Activated naive CD4-positive, alpha-beta T cell treated with anti-CD3 and anti-CD28 coated beads, Interleukin-2, amount 50 U/mL, for 16 hours (primary cell): ENCODE measurements at regions not wholly inside any gene's neighbourhood (a gene's known extent, or its start where the extent isn't known, plus 50 kb on each side); places are given as distances from the start of the nearest gene placed in this dataset.
"Not testable (repeated sequence)": the region's sequence is repeated elsewhere in the genome, so short reads cannot be mapped to it uniquely, and the experiment has no call there.

ENCODE experiments used
- DNase-seq: peaks from one replicate; pipeline ENCODE4 v3.0.0-alpha.2; 2020

- DNase-seq = no peak
Measured at GRCh38 chr18:59848002-59848401, 51.8 kb upstream of the PMAIP1 start.

DNA sequence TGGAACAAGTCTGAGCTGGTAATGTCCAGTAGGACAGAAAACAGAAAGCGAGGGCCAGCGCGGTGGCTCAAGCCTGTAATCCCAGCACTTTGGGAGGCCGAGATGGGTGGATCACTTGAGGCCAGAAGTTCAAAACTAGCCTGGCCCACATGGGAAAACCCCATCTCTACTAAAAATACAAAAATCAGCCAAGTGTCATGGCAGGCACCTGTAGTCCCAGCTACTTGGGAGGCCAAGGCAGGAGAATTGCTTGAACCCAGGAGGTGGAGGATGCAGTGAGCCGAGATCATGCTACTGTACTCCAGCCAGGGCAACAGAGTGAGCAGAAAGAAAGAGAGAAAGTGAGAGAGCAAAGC, 52.3 kb upstream of the PMAIP1 start:
- not testable (repeated sequence) for DNase-seq

DNA sequence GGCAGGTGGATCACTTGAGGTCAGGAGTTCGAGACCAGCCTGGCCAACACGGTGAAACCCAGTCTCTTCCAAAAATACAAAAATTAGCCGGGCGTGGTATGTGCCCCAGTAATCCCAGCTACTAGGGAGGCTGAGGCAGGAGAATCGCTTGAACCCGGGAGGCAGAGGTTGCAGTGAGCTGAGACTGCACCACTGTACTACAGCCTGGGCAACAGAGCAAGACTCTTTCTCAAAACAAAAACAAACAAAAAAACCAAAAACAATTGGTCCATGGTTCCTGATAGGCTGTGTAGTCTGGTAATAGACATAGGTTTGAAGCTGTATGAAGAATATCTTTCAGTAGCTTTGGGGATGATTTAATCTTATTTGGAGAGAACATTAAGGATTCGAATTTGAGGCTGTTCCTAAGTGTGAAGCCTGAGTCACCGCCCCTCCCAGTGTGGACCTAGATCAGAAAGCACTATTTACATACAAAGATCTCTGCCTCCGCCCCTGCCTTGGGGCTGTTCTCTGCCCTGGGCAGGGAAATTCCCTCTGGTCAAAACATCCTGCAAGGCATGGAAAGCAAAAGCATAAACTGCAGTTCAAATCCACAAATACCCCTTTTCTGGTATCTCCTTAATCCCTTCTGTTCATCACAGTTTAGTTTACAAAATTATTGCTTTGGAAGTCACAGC, 52.8 kb upstream of the PMAIP1 start:
- DNase-seq = no peak

DNA sequence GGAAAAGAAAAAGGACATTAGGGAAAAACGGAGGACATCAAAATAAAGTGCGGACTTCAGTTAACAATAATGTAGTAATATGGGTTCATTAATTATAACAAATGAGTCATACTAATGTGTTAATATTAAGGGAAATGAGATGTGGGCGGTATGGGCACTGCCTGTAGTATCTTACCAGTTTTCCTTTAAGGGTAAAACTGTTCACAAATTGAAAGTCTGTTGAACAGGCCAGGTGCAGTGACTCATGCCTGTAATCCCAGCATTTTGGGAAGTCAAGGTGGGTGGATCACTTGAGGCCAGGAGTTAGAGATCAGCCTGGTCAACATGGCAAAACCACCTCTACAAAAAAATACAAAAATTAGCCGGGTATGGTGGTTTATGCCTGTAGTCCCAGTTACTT, 56.8 kb upstream of the PMAIP1 start:
- no peak for DNase-seq

GRCh38 chr18:59839931-59840685, 59.7 kb upstream of the PMAIP1 start:
- DNase-seq = no peak

DNA sequence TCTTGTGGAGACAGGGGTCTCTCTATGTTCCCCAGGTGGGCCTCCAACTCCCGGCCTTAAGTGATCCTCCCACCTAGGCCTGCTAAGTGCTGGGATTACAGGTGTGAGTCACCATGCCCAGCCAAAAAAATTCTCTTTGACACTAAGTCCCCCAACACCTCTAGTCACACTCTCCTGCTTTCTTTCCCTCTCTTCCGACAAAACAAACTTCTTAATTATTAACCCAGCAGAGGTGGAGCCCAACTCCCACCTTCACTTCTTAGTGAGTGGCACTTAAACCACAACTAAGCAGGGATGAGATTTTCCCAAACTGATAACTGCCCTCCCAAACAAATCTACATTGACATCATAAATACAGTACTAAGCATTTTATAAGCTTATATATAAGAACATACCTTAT, 60.5 kb upstream of the PMAIP1 start:
- DNase-seq = no peak

- peak; percentile 29 for DNase-seq
Measured at GRCh38 chr18:59837586-59837985, 62.2 kb upstream of the PMAIP1 start.

DNA sequence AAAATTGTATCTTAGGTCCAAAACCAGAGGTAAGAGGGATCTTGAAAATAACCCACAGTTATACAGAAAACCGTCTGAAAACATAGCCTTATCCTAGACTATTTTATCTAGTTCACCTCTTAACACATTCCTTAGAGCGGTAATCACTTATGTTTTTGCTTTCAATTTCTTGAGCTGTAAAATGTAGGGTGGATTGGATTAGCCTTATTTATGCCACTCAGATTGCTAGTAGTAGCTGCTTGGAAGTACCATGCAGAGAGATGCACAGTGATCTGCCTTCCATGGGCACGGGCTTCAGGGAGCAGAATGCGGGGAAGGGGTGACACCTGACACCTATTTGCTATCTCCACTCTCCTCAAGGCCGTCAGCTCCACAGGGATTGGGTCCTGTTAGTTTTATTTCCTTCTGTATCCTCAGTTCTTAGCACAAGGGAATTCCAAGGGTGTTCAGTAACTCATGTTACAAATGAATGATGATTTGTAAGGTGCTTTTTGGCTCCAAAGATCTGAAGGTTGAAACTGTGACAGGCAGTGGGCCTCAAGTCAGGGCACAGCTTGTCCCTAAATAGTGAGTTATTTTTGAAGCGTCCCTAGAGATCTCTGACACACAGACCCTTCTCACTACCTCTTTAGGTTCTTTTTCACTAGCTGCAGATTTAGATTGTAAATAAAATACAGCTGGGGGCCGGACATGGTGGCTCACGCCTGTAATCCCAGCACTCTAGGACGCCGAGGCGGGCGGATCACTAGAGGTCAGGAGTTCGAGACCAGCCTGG, 64.0 kb upstream of the PMAIP1 start:
- no peak for DNase-seq

- DNase-seq = no peak
Measured at GRCh38 chr18:59834267-59834666, 65.5 kb upstream of the PMAIP1 start.

GRCh38 chr18:59833785-59834184, 66.0 kb upstream of the PMAIP1 start:
- no peak for DNase-seq

GRCh38 chr18:59823596-59824195, 76.1 kb upstream of the PMAIP1 start:
- no peak for DNase-seq

DNA sequence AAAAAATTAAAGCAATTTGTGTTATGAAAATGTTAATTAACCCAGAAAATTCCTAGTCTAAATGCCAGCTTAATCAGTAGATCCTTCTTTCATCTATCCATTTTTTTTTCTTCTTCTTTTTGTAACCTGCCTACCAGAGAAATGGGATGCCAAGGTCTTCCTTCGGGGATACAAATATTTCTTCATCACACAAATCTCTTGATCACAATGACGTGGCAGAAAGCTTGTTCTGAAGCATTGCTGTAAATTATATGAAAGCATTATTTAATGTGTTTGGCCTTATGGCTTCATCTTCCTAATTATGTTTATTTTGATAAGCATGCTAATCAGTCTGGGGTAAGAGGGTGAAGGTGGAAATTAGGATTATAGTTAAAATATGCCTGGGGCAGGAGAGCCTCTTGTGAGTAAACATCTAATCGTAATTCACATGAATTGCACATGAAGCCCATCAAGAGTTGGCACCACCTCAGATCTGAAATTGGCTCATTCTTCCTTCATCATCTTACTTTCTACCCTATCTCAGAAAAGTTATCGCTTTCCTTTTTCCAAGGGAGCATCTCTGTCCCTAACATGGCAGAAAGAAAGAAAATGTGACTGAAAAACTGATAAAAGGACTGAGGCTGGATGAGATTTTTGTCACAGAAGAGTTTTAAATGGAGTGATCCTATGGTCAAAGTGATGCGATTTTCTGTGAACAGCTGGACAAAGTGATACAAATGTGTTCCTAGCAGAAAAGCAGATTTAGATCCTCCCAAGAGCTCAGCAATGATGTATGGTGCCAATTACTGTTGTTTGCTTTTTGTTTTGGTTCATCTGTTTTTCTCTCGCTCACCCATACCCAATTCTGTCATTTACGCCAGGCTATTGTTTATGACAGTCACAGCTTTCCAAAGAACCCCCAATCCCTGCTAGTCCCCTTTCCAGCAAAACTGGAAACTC, 76.9 kb upstream of the PMAIP1 start:
- no peak for DNase-seq

GRCh38 chr18:59821983-59822382, 77.8 kb upstream of the PMAIP1 start:
- no peak for DNase-seq

- no peak for DNase-seq
Measured at GRCh38 chr18:59820663-59821062, 79.1 kb upstream of the PMAIP1 start.

DNA sequence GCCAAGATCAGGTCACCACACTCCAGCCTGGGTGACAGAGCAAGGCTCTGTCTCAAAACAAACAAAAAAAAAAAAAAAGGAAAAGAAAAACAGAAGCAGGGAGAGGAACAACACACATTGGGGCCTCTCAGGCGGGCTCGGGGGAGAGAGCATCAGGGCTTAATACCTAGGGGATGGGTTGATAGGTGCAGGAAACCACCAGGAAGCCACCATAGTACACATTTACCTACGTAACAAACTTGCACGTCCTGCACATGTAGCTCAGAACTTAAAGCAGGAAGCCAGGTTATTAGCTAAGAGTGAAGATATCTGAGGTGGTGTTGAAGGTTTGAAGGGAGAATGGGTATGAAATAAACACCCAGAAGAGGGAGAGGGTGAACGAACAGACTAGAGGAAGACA, 81.0 kb upstream of the PMAIP1 start:
- DNase-seq = no peak

DNA sequence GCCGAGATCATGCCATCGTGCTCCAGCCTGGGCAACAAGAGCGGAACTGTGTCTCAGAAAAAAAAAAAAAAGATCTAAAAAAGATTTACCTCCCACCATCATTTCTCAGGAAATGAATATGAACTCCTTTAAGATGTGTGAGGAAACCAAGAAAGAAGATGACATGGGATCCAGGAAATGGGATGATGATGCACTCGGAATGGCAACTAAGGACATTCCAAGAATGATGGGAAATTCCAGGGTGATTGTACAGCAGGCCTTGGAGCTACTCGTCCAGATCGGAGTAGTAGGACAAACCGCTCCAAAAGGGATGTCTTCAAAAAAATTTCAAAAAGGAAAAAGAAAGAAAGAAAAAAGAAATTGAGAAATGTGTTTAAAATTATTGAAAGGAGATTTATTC, 84.9 kb upstream of the PMAIP1 start:
- DNase-seq = no peak

DNA sequence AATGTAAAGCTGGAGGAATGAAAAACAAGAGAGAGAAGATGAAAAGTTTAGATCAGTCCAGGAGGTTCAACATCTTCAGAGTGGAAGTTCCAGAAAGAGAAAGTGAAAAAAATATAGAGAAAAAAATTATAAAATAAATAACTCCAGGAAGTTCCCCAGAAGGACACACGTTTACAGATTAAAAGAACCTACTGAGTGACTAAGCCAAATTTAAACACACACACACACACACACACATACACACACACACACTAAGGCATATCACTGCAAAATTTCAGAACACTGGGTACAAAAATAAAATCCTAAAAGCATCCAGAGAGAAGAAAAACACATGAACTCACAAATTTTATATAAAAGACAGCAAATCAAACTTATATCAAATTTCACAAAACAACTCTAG, 85.9 kb upstream of the PMAIP1 start:
- DNase-seq = no peak

DNA sequence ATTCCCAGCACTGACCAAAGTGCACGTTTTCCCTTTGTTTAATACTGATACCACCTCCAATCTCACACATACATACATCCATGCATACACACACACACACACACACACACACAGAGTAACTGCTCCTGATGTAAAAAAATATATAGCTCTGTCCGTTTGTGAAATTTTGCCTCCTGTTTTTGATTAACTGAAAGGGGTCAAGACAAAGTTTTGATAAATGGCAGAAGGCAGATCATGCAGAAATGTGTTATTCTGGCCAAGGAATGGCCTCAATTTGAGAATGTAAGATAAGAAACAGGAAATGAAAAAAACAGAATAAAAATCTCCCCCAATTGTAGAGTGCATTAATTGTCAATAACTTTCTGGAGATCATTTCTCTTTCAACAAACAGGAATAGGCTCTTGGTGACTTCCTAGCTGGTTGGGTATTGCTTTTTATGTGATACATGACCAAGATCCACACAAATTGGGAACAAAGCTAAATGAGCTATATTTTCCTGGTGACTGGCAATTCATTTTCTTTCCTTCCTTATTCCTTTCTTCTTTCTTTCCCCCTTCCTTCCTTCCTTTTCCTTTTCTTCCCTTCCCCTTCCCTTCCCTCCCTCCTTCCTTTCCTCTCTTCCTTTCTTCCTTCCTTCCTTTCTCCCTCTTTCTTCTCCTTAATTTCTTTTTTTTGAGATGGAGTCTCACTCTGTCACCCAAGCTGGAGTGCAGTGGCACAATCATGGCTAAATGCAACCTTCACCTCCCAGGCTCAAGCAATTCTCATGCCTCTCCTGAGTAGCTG, 88.9 kb upstream of the PMAIP1 start:
- no peak for DNase-seq

DNA sequence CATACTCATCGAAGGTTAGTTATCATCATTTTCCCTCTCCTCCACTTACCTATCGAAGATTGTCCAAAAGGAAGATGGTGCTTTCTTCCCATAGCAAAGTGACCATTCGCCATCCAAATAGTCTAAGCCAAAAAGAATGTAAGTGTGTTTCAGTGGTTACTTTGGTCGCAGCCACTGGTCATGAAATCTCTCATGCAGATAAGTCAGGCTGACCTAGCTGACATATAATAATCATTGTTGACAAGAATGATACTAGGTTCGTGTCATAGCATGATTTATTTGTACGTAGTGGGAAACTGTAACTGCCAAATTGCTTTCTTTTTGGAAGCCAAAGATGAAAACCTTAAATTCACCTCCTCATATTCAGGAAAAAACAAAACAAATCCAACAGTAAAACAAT, 89.6 kb upstream of the PMAIP1 start:
- DNase-seq = no peak

DNA sequence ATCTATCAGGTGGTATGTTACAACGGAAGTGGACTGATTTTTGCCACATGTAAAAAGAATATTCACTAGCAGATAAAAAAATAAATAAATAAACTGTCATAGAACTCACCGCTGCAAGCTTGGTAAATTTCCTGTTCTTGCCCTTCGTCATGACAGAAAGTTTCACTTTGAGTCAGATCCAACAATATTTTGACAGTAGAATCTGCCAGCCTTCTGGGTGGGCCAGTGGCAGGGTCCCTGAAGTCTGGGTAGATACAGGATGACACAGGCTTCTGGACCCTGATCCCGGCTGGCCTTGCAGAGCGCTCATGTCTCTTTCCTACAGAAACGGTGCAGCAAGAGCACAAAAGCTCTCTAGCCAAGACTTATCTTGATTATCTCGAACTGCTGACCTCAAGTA, 97.8 kb upstream of the PMAIP1 start:
- DNase-seq = no peak

DNA sequence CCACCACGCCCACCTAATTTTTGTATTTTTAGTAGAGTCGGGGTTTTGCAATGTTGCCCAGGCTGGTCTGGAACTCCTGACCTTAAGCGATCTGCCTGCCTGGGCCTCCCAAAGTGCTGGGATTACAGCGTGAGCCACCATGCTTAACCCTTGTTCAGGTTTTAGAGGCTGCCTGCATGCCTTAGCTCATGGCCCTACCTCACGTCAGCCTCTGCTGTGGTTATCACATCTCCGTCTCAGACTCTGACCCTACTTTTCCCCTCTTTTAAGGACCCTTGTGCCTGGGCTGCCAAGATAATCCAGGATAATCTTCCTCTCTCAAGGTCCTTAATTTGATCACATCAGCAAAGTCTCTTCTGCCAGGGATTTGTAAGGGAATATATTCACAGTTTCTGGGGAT, 98.2 kb upstream of the PMAIP1 start:
- DNase-seq = no peak

DNA sequence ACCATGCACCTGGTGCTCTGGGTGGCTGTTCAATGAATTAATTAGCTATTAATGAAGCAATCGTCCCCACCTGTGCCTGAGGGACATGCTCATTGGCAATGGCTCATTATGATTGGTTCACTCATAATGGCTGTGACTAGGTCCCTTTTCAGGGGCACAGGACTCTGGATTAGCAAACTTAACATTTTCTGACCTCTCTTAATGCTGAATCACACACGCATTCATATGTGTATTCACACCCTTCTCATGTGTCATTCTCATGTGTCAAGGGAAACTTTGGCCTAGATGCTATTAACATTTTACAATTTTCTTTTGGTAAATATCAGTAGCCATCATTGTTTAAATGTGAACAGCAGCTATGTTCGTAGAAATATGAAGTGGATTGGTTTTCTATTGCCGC, 98.9 kb upstream of the PMAIP1 start:
- DNase-seq = no peak
